Smooth muscle cell (in vitro differentiated cells): ENCODE measurements at regions not wholly inside any gene's neighbourhood (a gene's known extent, or its start where the extent isn't known, plus 50 kb on each side); places are given as distances from the start of the nearest gene placed in this dataset.
A peak's percentile ranks its signal among the peaks of the same experiment; 100 is the strongest.

Experiments used
- DNase-seq: peaks from one replicate; lab custom pipeline; 2025; ENCODE audit not compliant: unreplicated experiment; lab: John Stamatoyannopoulos, UW
- H2AFZ ChIP-seq: fragments of 200-600 bp; sonication (generic); 2 replicates; pipeline ENCODE4 v1.6.0; 2016; ENCODE audit warnings: antibody characterized with exemption, low read depth, mild to moderate bottlenecking
- H3F3A ChIP-seq: fragments of 200-600 bp; sonication (generic); 2 replicates; pipeline ENCODE4 v1.6.0; 2017; ENCODE audit warnings: antibody characterized with exemption, low read depth
- H3K27ac ChIP-seq: fragments of 200-600 bp; sonication (generic); 2 replicates; pipeline ENCODE4 v1.5.1; 2016; ENCODE audit warnings: low read depth, mild to moderate bottlenecking
- H3K27me3 ChIP-seq: fragments of 200-600 bp; sonication (generic); 2 replicates; pipeline ENCODE4 v1.6.1; 2016; ENCODE audit warnings: low read depth, mild to moderate bottlenecking
- H3K36me3 ChIP-seq: fragments of 200-600 bp; sonication (generic); 2 replicates; pipeline ENCODE4 v1.5.1; 2016; ENCODE audit warnings: low read depth
- H3K4me1 ChIP-seq: fragments of 200-600 bp; sonication (generic); 2 replicates; pipeline ENCODE4 v1.5.1; 2016; ENCODE audit warnings: low read depth
- H3K4me2 ChIP-seq: fragments of 200-600 bp; sonication (generic); 2 replicates; pipeline ENCODE4 v1.6.0; 2016; ENCODE audit warnings: mild to moderate bottlenecking
- H3K4me3 ChIP-seq: fragments of 200-600 bp; sonication (generic); 2 replicates; pipeline ENCODE4 v1.5.1; 2016; ENCODE audit warnings: mild to moderate bottlenecking
- H3K79me2 ChIP-seq: fragments of 200-600 bp; sonication (generic); 2 replicates; pipeline ENCODE4 v1.6.0; 2016; ENCODE audit warnings: low read depth, mild to moderate bottlenecking
- H3K9ac ChIP-seq: fragments of 200-600 bp; sonication (generic); 2 replicates; pipeline ENCODE4 v1.6.0; 2016; ENCODE audit warnings: low read depth
- H3K9me3 ChIP-seq: fragments of 200-600 bp; sonication (generic); replicated peaks from 2 replicates; pipeline ENCODE4 v1.5.1; 2016; ENCODE audit warnings: low read depth
- H4K20me1 ChIP-seq: fragments of 200-600 bp; sonication (generic); 2 replicates; pipeline ENCODE4 v1.6.0; 2016; ENCODE audit warnings: low read depth
- WGBS: methylation state at CpG from one replicate; pipeline ENCODE4 v1.1.7; 2016; ENCODE audit warnings: low lambda C conversion rate; 5-methylcytosine and 5-hydroxymethylcytosine counted together
- TF ChIP-seq, protein P1 (sequence below): fragments of 200-600 bp; sonication (generic); IDR thresholded peaks from 2 replicates; pipeline ENCODE4 v1.5.1; 2017; ENCODE audit warnings: borderline replicate concordance, mild to moderate bottlenecking, antibody characterized with exemption; ENCODE audit not compliant: insufficient read depth, poor library complexity, severe bottlenecking

DNA sequence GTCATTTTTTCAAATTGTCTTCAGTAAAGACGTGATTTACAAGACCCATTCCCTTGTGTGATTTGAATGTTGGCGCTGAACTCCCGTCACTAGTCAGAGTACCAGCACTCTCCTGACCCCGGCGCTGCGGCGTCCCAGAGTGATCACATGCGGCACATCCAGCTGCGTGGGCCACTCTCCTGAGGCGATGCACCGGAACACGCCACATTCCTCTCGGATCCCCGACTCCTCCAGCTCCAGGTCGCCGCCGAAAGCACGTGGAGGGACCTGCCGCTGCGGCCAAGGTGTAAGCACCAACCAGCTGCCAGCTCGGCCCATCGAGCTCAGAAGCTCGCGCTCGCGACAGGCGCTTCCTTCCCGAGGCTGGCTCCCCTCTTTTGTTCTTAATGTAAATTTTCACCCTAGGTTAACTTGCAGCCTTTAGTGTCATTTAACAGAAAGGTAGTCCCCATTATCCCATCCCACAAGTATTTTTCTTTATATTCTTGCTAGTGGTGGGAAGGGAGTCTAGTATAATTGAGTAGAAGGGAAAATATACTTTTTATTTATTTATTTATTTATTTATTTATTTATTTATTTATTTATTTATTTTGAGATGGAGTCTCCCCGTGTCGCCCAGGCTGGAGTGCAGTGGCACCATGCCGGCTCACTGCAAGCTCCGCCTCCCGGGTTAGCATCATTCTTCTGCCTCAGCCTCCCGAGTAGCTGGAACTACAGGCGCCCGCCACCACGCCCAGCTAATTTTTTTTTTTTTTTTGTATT is 61.7 kb upstream of the VGLL3 start:
- WGBS = 74% methylated on average over 37 of the region's 37 CpGs
- H3K4me3 ChIP-seq = peak overlapping the region; percentile 8
- no peak overlapping the region for H2AFZ ChIP-seq

DNA sequence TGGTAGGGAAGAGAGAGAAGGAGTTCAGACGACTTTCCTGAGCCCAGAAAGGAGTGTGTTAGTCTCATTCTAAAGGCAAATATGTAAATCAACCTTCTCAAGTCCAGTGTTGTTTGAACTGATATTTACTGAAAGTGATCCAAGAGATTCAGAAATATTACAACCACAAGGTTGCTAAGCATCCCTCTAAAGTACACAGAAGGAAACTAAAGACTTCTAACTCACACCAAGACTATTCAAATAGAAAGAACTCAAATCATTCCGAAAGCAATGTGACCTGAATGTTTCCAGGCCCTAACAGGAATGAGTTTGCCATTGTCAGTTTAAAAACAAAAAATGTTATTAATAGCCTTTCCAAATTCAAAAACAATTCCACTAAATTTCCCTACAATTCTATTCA is 56.9 kb upstream of the VGLL3 start:
- H3K27ac ChIP-seq = no peak overlapping the region
- no peak for DNase-seq
- no peak overlapping the region for H2AFZ ChIP-seq

More for the DNA sequence above, 61.7 kb upstream of the VGLL3 start:
- TF ChIP-seq, protein P1, sequence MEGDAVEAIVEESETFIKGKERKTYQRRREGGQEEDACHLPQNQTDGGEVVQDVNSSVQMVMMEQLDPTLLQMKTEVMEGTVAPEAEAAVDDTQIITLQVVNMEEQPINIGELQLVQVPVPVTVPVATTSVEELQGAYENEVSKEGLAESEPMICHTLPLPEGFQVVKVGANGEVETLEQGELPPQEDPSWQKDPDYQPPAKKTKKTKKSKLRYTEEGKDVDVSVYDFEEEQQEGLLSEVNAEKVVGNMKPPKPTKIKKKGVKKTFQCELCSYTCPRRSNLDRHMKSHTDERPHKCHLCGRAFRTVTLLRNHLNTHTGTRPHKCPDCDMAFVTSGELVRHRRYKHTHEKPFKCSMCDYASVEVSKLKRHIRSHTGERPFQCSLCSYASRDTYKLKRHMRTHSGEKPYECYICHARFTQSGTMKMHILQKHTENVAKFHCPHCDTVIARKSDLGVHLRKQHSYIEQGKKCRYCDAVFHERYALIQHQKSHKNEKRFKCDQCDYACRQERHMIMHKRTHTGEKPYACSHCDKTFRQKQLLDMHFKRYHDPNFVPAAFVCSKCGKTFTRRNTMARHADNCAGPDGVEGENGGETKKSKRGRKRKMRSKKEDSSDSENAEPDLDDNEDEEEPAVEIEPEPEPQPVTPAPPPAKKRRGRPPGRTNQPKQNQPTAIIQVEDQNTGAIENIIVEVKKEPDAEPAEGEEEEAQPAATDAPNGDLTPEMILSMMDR = no peak
- Histone ChIP-seq H3K4me2 (peak overlapping the region; percentile 50), H3K36me3 (no peaks in the 10 kb centered on the region), H4K20me1 (no peaks in the 10 kb centered on the region), H3F3A (no peaks in the 10 kb centered on the region), H3K27me3 (no peaks in the 10 kb centered on the region), H3K79me2 (no peaks in the 10 kb centered on the region), H3K27ac (no peak overlapping the region), H3K9me3 (no peaks in the 10 kb centered on the region), H3K9ac (no peak overlapping the region), H3K4me1 (no peaks in the 10 kb centered on the region)
- DNase-seq = no peak

DNA sequence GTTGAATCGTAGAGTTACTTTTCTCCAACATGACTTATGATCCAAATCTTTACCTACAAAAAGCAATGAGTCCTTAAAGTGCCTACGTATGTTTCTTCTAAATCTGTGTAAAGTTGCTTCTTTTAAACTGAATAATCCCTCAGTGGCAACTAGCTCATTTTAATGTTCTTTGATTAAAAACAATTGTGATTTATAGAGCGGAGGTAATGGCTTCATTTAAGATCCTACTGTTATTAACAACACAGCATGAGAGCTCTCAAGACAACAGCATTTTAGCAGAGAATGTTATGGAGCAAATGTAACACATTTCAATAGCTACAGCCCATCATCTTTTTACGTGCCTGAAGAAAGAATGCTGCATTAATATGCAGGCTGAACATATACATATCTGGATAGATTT is 55.3 kb upstream of the VGLL3 start:
- Histone ChIP-seq H3F3A (no peaks in the 10 kb centered on the region), H3K27ac (no peak overlapping the region), H3K4me3 (no peak overlapping the region), H3K9ac (no peak overlapping the region), H3K9me3 (no peaks in the 10 kb centered on the region), H3K36me3 (no peaks in the 10 kb centered on the region), H3K79me2 (no peaks in the 10 kb centered on the region), H3K4me1 (no peaks in the 10 kb centered on the region), H3K27me3 (no peaks in the 10 kb centered on the region), H2AFZ (no peak overlapping the region), H4K20me1 (no peaks in the 10 kb centered on the region), H3K4me2 (no peak overlapping the region)
- 70% methylated on average over 4 of the region's 4 CpGs for WGBS
- TF ChIP-seq, protein P1 = no peak
- DNase-seq = no peak

More for the DNA sequence above, 56.9 kb upstream of the VGLL3 start:
- no peaks in the 10 kb centered on the region for H3K36me3 ChIP-seq
- H3K9ac ChIP-seq = no peak overlapping the region
- TF ChIP-seq, protein P1 = no peak
- no peak overlapping the region for H3K4me3 ChIP-seq
- no peaks in the 10 kb centered on the region for H3K9me3 ChIP-seq
- H3K27me3 ChIP-seq = no peaks in the 10 kb centered on the region
- H3F3A ChIP-seq = no peaks in the 10 kb centered on the region
- 84% methylated on average over 2 of the region's 2 CpGs for WGBS
- no peaks in the 10 kb centered on the region for H3K79me2 ChIP-seq
- H4K20me1 ChIP-seq = no peaks in the 10 kb centered on the region
- H3K4me2 ChIP-seq = no peak overlapping the region
- H3K4me1 ChIP-seq = no peaks in the 10 kb centered on the region

DNA sequence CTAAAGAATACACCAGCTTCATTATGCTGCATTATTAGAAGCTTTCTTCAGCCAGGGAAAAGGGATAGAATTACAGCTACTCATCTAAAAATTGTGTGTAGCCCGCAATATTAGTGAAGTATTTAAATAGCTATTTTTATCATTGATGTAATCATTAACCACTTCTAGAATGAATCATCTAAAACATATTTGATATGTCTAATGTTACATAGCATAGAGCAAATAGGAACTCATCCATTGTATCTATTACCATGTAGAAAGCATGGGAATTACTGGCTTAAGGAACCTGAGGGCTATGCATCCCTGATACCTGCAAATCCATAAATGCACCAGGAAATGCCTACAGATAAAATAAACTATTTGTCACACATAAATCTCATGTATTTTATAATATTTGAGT is 54.5 kb upstream of the VGLL3 start:
- TF ChIP-seq, protein P1 = no peak
- no peak overlapping the region for H3K9ac ChIP-seq
- no peak overlapping the region for H2AFZ ChIP-seq
- no peaks in the 10 kb centered on the region for H3K36me3 ChIP-seq
- no peak overlapping the region for H3K4me2 ChIP-seq
- DNase-seq = no peak
- WGBS = 98% methylated on average over 1 of the region's 1 CpG
- no peak overlapping the region for H3K27ac ChIP-seq
- H4K20me1 ChIP-seq = no peaks in the 10 kb centered on the region
- H3F3A ChIP-seq = no peaks in the 10 kb centered on the region
- no peaks in the 10 kb centered on the region for H3K79me2 ChIP-seq
- no peaks in the 10 kb centered on the region for H3K4me1 ChIP-seq
- H3K9me3 ChIP-seq = no peaks in the 10 kb centered on the region
- H3K27me3 ChIP-seq = no peaks in the 10 kb centered on the region
- no peak overlapping the region for H3K4me3 ChIP-seq
